ENCODE measurements at regions not wholly inside any gene's neighbourhood (a gene's known extent, or its start where the extent isn't known, plus 50 kb on each side); places are given as distances from the start of the nearest gene placed in this dataset.

GRCh38 chr2:19723021-19723420, 178.8 kb downstream of the TTC32 start:
- H3K4me1 Mint-ChIP-seq (ENCODE audit: low read depth), result no peaks in the 10 kb centered on the region
- no peaks in the 10 kb centered on the region for H3K36me3 Mint-ChIP-seq (ENCODE audit: low read depth)
- no peak overlapping the region for H3K4me3 Mint-ChIP-seq
- no peak overlapping the region for H3K27ac Mint-ChIP-seq
- H3K9me3 Mint-ChIP-seq, result no peaks in the 10 kb centered on the region
- ATAC-seq, result no peak
- CTCF ChIA-PET, result no interaction called here
- intact Hi-C loops (cut with micrococcal nuclease), result no loop called here
- TF ChIP-seq CTCF (IDR thresholded peaks at IDR 0.05), result no peak
- DNase-seq, result no peak
- H3K27me3 Mint-ChIP-seq, result peaks cover 1% of the 10 kb centered on the region
- POLR2A ChIA-PET, result no interaction called here

GRCh38 chr2:19722531-19722971, 179.2 kb downstream of the TTC32 start:
- intact Hi-C loops (cut with micrococcal nuclease), result no loop called here
- ChIA-PET POLR2A (no interaction called here), CTCF (no interaction called here)
- H3K9me3 Mint-ChIP-seq, result no peaks in the 10 kb centered on the region
- peaks cover 1% of the 10 kb centered on the region for H3K27me3 Mint-ChIP-seq
- no peak for TF ChIP-seq CTCF (IDR thresholded peaks at IDR 0.05)
- no peaks in the 10 kb centered on the region for H3K36me3 Mint-ChIP-seq (ENCODE audit: low read depth)
- H3K4me3 Mint-ChIP-seq, result no peak overlapping the region
- H3K4me1 Mint-ChIP-seq (ENCODE audit: low read depth), result no peaks in the 10 kb centered on the region
- ATAC-seq (no peak), DNase-seq (no peak)
- H3K27ac Mint-ChIP-seq, result no peak overlapping the region

- Mint-ChIP-seq H3K36me3 (ENCODE audit: low read depth) (no peaks in the 10 kb centered on the region), H3K4me1 (ENCODE audit: low read depth) (no peaks in the 10 kb centered on the region), H3K9me3 (no peaks in the 10 kb centered on the region), H3K4me3 (no peak overlapping the region), H3K27me3 (peaks cover 4% of the 10 kb centered on the region), H3K27ac (no peak overlapping the region)
- DNase-seq (no peak), ATAC-seq (no peak)
- ChIA-PET CTCF (no interaction called here), POLR2A (no interaction called here)
- intact Hi-C loops (cut with micrococcal nuclease), result no loop called here
- no peak for TF ChIP-seq CTCF (IDR thresholded peaks at IDR 0.05)
These were observed 181.5 kb downstream of the TTC32 start for GRCh38 chr2:19720306-19720705.

GRCh38 chr2:19719540-19719939, 182.2 kb downstream of the TTC32 start:
- POLR2A ChIA-PET, result no interaction called here
- ATAC-seq, result no peak
- no peak for DNase-seq

GRCh38 chr2:19717446-19717845, 184.3 kb downstream of the TTC32 start:
- POLR2A ChIA-PET, result no interaction called here
- H3K27me3 Mint-ChIP-seq, result peaks cover 5% of the 10 kb centered on the region
- TF ChIP-seq CTCF (IDR thresholded peaks at IDR 0.05), result no peak
- H3K4me3 Mint-ChIP-seq, result no peak overlapping the region
- CTCF ChIA-PET, result no interaction called here
- ATAC-seq, result no peak
- H3K9me3 Mint-ChIP-seq, result no peaks in the 10 kb centered on the region
- intact Hi-C loops (cut with micrococcal nuclease), result no loop called here
- DNase-seq, result no peak
- H3K4me1 Mint-ChIP-seq (ENCODE audit: low read depth), result no peaks in the 10 kb centered on the region
- H3K36me3 Mint-ChIP-seq (ENCODE audit: low read depth), result no peaks in the 10 kb centered on the region
- no peak overlapping the region for H3K27ac Mint-ChIP-seq

More at GRCh38 chr2:19719540-19719939, 182.2 kb downstream of the TTC32 start:
- no peak overlapping the region for H3K27ac Mint-ChIP-seq
- no peaks in the 10 kb centered on the region for H3K9me3 Mint-ChIP-seq
- no peaks in the 10 kb centered on the region for H3K36me3 Mint-ChIP-seq (ENCODE audit: low read depth)
- intact Hi-C loops (cut with micrococcal nuclease), result no loop called here
- H3K27me3 Mint-ChIP-seq, result peaks cover 5% of the 10 kb centered on the region
- TF ChIP-seq CTCF (IDR thresholded peaks at IDR 0.05), result no peak
- CTCF ChIA-PET, result no interaction called here
- no peaks in the 10 kb centered on the region for H3K4me1 Mint-ChIP-seq (ENCODE audit: low read depth)
- no peak overlapping the region for H3K4me3 Mint-ChIP-seq
